GM18870 (cell line): ENCODE measurements at regions not wholly inside any gene's neighbourhood (a gene's known extent, or its start where the extent isn't known, plus 50 kb on each side); places are given as distances from the start of the nearest gene placed in this dataset.

Experiments
- ATAC-seq: cut with Tn5 transposase; IDR thresholded peaks from one replicate; pipeline ENCODE4 v1.9.1; 2021; ENCODE audit warnings: moderate library complexity; ENCODE audit not compliant: unreplicated experiment

- ATAC-seq = no peak
These were observed 84.3 kb upstream of the UBL3 start for GRCh38 chr13:29934531-29935308.

- ATAC-seq = no peak
These were observed 83.0 kb upstream of the UBL3 start for GRCh38 chr13:29933401-29933800.

GRCh38 chr13:29931696-29932095 lies 81.3 kb upstream of the UBL3 start:
- ATAC-seq = no peak

GRCh38 chr13:29929062-29929847 lies 78.8 kb upstream of the UBL3 start:
- no peak for ATAC-seq

- ATAC-seq = no peak
These were observed 75.7 kb upstream of the UBL3 start for GRCh38 chr13:29926098-29926476.

GRCh38 chr13:29925457-29926097 lies 75.2 kb upstream of the UBL3 start:
- no peak for ATAC-seq

GRCh38 chr13:29924482-29925350 lies 74.3 kb upstream of the UBL3 start:
- ATAC-seq = no peak

- no peak for ATAC-seq
These were observed 73.4 kb upstream of the UBL3 start for GRCh38 chr13:29923554-29924481.

- ATAC-seq = no peak
These were observed 72.5 kb upstream of the UBL3 start for GRCh38 chr13:29922896-29923295.

GRCh38 chr13:29922281-29922821 lies 71.9 kb upstream of the UBL3 start:
- no peak for ATAC-seq

GRCh38 chr13:29921542-29921941 lies 71.1 kb upstream of the UBL3 start:
- ATAC-seq = no peak

- no peak for ATAC-seq
These were observed 69.7 kb upstream of the UBL3 start for GRCh38 chr13:29920025-29920643.

- no peak for ATAC-seq
These were observed 68.4 kb upstream of the UBL3 start for GRCh38 chr13:29918845-29919244.

- ATAC-seq = no peak
These were observed 67.2 kb upstream of the UBL3 start for GRCh38 chr13:29917650-29918049.

GRCh38 chr13:29914581-29914980 lies 64.2 kb upstream of the UBL3 start:
- ATAC-seq = no peak

GRCh38 chr13:29911781-29912418 lies 61.5 kb upstream of the UBL3 start:
- ATAC-seq = no peak

GRCh38 chr13:29909975-29910674 lies 59.7 kb upstream of the UBL3 start:
- ATAC-seq = no peak
